ENCODE measurements at regions not wholly inside any gene's neighbourhood (a gene's known extent, or its start where the extent isn't known, plus 50 kb on each side); places are given as distances from the start of the nearest gene placed in this dataset.

DNA sequence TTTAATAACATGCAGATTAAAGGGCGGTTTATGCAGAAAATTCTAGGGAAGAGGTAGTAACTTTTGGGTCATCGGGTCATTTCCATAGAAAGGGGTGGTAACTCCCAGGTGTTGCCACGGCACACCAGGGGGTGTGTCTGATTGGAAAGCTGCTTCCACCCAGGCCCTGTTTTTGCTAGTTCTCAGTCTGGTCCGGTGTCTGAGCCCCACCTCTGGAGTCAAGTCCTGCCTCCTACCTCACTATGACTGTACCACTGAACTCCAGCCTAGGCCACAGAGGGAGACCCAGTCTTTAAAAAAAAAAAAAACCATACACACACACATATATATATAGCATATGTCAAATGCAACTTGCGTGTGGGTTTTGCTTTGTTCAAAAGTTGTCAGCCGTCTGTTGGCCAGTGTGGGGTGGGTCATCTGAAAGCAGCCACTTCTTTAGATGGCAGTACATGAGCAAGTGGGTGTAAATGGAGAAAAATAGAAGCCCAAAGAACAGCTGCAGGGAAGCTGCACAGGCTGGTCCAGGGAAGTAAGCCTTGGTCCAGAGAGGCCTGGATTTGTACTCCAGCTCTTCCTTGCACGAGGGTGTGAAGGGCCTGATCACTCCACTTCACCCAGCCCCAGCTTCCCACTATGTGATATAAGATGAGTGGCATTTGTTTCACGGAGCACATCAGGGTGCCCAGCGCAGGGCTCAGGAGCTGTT, 110.7 kb upstream of the SPRY4 start:
- DNase-seq (ENCODE audit: low read depth): peak; percentile 53

DNA sequence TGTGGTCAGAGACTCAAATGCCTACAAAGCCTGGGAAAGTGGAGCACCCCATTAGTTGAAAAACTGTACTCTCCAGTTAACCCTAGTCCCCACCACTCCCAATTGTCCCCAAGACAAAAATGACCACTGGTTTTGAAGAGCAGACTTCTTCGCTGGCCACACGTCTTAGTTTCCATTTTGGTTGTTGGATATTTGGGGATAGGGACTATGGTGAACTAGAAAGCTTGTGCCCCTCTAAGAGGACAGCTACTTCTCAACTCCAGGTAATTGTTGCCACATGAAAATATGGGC, 109.4 kb upstream of the SPRY4 start:
- no peak for DNase-seq (ENCODE audit: low read depth)

DNA sequence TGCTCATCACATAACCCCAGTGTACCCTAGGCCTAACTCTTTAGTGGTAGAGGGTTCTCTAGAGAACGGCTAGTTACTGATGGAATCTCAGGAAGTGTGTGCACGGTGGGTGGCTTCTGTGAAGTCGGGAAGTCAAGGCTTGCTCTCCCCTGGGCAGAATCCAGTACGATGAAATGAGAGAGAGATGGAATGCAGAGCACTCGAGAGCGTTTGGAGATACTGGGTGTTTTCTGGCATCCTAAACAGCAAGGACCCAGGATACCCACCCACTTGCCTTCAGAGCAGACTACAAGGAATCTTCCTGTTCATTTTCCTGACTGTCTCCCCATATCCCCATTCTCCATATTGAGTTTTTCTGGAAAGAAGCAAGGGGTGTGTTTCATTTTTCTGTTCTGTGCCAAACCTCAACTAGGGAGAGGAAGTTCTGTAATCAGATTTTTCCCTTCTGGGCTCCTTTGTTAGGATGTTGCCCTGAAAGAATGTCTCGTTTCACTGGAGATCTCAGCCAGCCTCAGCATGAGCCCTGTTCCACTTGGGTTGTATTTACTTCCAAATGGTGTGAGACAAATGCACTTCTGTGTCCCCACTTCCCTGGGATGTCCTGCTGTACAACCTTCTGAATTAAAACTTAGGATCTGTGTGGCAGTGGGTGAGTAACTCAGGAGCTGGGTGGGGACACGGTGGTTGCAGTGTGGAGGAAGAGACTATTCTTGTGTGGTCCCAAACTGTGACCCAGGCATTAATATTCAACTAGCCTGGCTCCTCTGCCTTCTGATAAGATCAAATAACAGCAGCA, 108.9 kb upstream of the SPRY4 start:
- peak; percentile 60 for DNase-seq (ENCODE audit: low read depth)

- no peak for DNase-seq (ENCODE audit: low read depth)
These were observed 108.1 kb upstream of the SPRY4 start for GRCh38 chr5:142432961-142433360.

GRCh38 chr5:142432369-142432863, 107.6 kb upstream of the SPRY4 start:
- DNase-seq (ENCODE audit: low read depth): no peak

DNA sequence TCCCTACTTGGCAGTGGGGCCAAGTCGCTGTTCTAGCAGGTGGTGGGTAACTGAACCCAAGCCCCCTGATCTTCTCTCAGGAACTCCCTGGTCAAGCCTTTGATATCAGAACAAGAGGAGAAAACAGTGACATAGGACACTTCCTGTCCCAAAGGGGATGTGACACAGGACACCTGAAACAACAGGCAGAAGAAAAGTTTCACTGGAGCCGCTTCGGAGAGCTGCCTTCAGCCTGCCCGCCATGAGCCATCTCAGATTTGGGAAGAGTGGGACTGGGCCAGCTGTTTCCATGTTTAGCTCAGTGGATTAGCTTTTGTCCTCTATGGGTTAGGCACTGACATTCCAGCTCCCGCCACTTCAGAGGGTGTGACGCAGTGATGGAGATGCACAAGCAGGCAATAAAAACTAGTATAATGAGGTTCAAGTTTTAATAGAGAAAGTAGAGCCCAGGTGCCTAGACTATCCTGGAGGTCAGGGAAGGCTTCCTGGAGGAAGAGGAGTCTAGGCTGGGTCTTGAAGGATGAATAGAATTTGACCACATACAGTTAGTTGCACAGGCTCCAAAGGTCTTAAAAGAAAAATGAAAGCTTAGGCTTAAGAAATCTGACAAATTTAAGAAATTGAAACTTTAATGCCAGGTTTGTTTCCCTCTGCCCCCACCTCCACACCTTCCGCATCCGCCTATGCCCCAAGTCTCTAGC, 104.1 kb upstream of the SPRY4 start:
- peak; percentile 62 for DNase-seq (ENCODE audit: low read depth)

- DNase-seq (ENCODE audit: low read depth): peak; percentile 61
These were observed 103.4 kb upstream of the SPRY4 start for GRCh38 chr5:142428036-142428772.

- no peak for DNase-seq (ENCODE audit: low read depth)
These were observed 102.7 kb upstream of the SPRY4 start for GRCh38 chr5:142427529-142427928.

DNA sequence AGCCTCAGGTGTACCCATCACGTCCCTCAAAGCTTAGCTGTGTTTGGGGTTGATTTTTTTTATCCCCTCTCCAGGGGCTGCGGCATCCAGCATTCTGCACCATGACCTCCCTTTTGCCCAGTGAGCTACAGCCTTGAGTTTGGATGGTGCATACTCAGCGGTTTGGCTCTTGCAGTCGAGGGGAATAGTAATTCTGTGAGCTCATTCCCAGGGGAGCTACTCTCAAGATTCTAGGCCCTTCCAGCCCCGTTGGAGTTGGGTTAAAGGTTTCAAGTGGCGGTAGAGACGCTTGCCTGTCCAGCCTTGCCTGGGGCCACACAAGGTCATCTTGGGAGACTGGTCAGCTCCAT, 102.2 kb upstream of the SPRY4 start:
- no peak for DNase-seq (ENCODE audit: low read depth)

GRCh38 chr5:142426129-142427014, 101.6 kb upstream of the SPRY4 start:
- DNase-seq (ENCODE audit: low read depth): no peak

GRCh38 chr5:142425286-142426065, 100.7 kb upstream of the SPRY4 start:
- peak; percentile 50 for DNase-seq (ENCODE audit: low read depth)

DNA sequence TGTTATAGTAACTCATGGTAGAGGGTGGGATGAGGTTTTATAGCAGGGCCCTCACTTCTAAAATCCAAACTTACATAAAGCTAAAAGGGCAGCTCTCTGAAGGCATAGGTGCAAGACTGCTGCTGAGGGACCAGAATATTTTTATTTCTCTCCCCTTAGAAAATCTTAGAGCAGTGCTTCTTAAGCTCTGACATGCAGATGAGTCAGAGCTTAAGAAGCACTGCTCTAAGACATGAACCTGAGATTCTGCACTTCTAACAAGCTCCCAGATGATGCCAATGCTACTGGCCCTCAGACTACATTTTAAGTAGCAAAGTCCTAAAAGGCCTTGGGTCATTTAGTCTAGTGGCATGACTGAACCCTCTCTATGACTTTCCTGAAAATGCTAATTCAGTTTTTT, 97.6 kb upstream of the SPRY4 start:
- no peak for DNase-seq (ENCODE audit: low read depth)

GRCh38 chr5:142421621-142422397, 97.0 kb upstream of the SPRY4 start:
- no peak for DNase-seq (ENCODE audit: low read depth)

DNA sequence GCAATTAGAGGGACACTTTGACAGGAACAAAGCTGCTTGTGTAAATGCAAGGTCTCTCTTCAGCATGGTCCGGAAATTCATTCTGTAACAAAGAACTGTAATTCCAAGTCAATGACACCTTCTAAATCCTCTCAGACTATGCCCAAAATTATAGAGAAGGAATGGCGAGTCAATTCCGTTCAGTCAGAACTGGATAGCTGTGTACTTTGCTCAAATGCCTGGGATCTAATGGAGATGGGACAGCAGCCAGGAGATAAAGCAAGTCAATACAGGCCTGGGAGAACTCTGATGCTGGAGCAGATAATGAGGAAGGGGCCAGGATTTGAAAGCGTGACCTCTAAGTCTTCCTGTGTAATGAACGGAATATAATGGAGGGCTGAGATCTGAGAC, 96.4 kb upstream of the SPRY4 start:
- no peak for DNase-seq (ENCODE audit: low read depth)

GRCh38 chr5:142420561-142421227, 95.9 kb upstream of the SPRY4 start:
- peak; percentile 52 for DNase-seq (ENCODE audit: low read depth)

GRCh38 chr5:142412581-142412980, 87.8 kb upstream of the SPRY4 start:
- peak; percentile 45 for DNase-seq (ENCODE audit: low read depth)

GRCh38 chr5:142411656-142412425, 87.0 kb upstream of the SPRY4 start:
- DNase-seq (ENCODE audit: low read depth): no peak

- DNase-seq (ENCODE audit: low read depth): no peak
These were observed 86.3 kb upstream of the SPRY4 start for GRCh38 chr5:142411103-142411502.
